ENCODE measurements at regions not wholly inside any gene's neighbourhood (a gene's known extent, or its start where the extent isn't known, plus 50 kb on each side); places are given as distances from the start of the nearest gene placed in this dataset.

DNA sequence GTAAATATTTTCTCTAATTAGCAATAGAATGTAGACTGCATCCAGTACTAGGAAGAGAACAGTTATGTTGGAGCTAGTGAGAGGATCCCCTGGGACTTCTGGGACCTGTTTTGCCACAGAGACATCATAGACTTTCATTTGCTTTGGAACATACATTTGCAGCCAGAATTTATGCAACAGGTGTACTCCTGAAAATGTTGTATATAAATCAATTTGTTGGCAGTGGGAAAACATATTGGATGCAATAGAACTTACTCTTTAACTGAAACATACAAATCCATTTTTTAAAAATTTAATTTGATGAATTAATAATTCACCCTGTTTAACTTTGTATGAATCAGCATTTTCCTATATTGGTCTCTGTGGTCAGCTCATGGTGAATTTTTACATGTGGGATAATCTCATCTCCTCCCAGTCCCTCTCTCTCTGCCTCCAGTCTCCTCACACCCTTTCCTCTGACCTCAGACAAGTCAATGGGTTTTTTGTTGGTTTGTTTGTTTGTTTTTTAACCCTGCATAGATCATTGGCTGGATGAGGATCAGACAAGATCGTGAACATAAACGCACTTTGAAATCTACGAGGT lies 263.0 kb downstream of the LPIN1 start:
- Histone ChIP-seq H3K9me3 (no peaks in the 10 kb centered on the region), H3K27ac (no peak overlapping the region), H3K4me3 (no peak overlapping the region), H3K36me3 (no peaks in the 10 kb centered on the region), H3K27me3 (replicated peaks; ENCODE audit: insufficient read depth) (no peaks in the 10 kb centered on the region), H3K4me1 (replicated peaks) (no peaks in the 10 kb centered on the region)
- TF ChIP-seq, protein P1, sequence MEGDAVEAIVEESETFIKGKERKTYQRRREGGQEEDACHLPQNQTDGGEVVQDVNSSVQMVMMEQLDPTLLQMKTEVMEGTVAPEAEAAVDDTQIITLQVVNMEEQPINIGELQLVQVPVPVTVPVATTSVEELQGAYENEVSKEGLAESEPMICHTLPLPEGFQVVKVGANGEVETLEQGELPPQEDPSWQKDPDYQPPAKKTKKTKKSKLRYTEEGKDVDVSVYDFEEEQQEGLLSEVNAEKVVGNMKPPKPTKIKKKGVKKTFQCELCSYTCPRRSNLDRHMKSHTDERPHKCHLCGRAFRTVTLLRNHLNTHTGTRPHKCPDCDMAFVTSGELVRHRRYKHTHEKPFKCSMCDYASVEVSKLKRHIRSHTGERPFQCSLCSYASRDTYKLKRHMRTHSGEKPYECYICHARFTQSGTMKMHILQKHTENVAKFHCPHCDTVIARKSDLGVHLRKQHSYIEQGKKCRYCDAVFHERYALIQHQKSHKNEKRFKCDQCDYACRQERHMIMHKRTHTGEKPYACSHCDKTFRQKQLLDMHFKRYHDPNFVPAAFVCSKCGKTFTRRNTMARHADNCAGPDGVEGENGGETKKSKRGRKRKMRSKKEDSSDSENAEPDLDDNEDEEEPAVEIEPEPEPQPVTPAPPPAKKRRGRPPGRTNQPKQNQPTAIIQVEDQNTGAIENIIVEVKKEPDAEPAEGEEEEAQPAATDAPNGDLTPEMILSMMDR (IDR thresholded peaks at IDR 0.05), result no peak
- no peak for TF ChIP-seq POLR2A (IDR thresholded peaks at IDR 0.05)
- no peak for TF ChIP-seq POLR2AphosphoS5 (IDR thresholded peaks at IDR 0.05)
- WGBS, result 87% methylated on average over 3 of the region's 3 CpGs
- intact Hi-C loops (cut with DNase I), result no loop called here
- no peak for DNase-seq (ENCODE audit: low spot score)

DNA sequence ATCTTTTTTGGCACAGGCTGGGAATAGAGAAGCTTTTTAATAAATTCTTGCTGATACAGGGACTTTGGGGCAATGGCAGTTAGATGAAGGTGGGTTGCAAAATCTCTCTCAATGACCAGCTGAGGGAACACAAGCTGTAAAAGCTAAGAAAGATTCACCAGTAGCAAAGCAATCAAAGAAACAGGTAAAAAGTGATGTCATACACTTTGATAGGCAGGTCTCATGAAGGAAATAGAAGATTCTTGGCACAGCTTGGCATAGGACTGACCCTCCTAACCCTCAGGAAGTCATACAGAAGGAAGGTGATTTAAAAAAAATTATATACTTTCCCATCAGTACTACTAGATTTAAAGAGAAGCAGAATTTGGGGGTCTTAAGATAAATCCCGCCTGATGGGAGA lies 263.6 kb downstream of the LPIN1 start:
- Histone ChIP-seq H3K27me3 (replicated peaks; ENCODE audit: insufficient read depth) (no peaks in the 10 kb centered on the region), H3K36me3 (no peaks in the 10 kb centered on the region), H3K4me3 (no peak overlapping the region), H3K27ac (no peak overlapping the region), H3K9me3 (no peaks in the 10 kb centered on the region), H3K4me1 (replicated peaks) (no peaks in the 10 kb centered on the region)
- no peak for TF ChIP-seq POLR2A (IDR thresholded peaks at IDR 0.05)
- TF ChIP-seq, protein P1 (IDR thresholded peaks at IDR 0.05), result no peak
- no peak for TF ChIP-seq POLR2AphosphoS5 (IDR thresholded peaks at IDR 0.05)
- 100% methylated on average over 1 of the region's 1 CpG for WGBS
- intact Hi-C loops (cut with DNase I), result no loop called here
- no peak for DNase-seq (ENCODE audit: low spot score)

DNA sequence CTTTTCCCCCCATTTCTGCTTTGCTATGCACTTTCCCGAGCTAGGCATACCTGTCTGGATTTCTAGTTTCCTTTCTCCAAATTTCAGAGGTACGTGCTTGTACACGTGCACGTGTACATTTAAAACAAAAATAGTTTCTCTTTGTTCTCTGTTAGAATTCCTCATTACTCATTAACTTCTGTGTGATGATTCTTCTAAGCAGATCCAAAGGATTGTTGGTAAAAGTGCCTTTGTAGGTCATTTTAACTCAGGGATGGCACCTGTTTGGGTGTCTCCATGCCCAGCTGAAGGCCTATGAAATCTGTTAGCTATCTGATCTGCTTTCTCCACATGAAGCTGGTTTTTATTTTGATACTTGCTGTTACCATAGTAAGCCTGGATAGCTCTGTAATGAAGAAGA lies 264.3 kb downstream of the LPIN1 start:
- 25% methylated on average over 4 of the region's 4 CpGs for WGBS
- no peak for DNase-seq (ENCODE audit: low spot score)
- no peak overlapping the region for H3K27ac ChIP-seq
- H3K4me3 ChIP-seq, result no peak overlapping the region
- H3K27me3 ChIP-seq (replicated peaks; ENCODE audit: insufficient read depth), result no peaks in the 10 kb centered on the region
- no peak for TF ChIP-seq POLR2AphosphoS5 (IDR thresholded peaks at IDR 0.05)
- TF ChIP-seq, protein P1 (IDR thresholded peaks at IDR 0.05), result no peak
- TF ChIP-seq POLR2A (IDR thresholded peaks at IDR 0.05), result no peak
- H3K36me3 ChIP-seq, result no peaks in the 10 kb centered on the region
- no peaks in the 10 kb centered on the region for H3K9me3 ChIP-seq
- intact Hi-C loops (cut with DNase I), result no loop called here
- H3K4me1 ChIP-seq (replicated peaks), result no peaks in the 10 kb centered on the region

DNA sequence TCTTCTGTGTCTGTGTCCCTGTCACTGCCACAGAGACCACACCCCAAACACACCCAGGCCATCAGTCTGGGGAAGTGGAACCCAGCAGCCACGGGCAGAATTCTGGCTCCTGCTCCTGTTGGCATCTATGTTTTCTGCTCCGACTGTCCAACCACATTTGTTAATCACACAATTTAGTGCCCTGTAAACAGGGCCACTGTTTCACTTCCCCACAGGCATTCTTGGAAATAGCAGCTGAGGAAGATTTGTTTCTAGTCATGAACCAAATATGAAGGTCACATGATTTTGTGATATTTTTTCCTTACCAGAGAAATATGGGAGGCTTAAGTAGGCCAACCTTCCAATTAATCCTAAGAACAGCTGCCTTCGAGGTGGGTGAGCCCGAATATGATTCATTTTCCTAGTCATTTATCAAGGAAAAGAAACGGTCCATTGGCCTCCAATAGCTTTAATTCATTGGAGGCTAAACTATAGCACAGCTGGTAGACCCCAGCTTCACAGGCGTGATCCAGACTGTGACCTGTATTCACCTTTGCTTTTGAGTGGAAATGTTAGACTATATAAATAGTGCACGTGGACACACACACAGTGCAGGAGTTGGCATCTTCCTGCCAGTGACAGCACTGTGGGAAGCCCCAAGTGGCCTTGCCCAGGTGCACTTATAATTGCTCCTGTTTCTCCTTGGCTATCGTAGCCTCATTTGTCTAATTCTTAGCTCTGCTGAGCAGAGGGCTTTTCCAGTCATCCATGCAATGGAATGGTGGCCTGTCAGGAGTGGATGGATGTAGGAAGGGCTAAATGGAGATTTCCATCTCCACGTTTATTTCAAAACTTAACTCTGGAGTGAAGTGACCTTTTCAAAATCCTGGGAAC lies 267.9 kb downstream of the LPIN1 start:
- Histone ChIP-seq H3K4me3 (no peak overlapping the region), H3K4me1 (replicated peaks) (no peaks in the 10 kb centered on the region), H3K36me3 (no peaks in the 10 kb centered on the region), H3K27me3 (replicated peaks; ENCODE audit: insufficient read depth) (no peaks in the 10 kb centered on the region), H3K27ac (no peak overlapping the region), H3K9me3 (no peaks in the 10 kb centered on the region)
- intact Hi-C loops (cut with DNase I), result no loop called here
- no peak for DNase-seq (ENCODE audit: low spot score)
- TF ChIP-seq POLR2AphosphoS5 (IDR thresholded peaks at IDR 0.05), result no peak
- TF ChIP-seq, protein P1 (IDR thresholded peaks at IDR 0.05), result no peak
- WGBS, result 84% methylated on average over 9 of the region's 9 CpGs
